ENCODE measurements at regions not wholly inside any gene's neighbourhood (a gene's known extent, or its start where the extent isn't known, plus 50 kb on each side); places are given as distances from the start of the nearest gene placed in this dataset.

DNA sequence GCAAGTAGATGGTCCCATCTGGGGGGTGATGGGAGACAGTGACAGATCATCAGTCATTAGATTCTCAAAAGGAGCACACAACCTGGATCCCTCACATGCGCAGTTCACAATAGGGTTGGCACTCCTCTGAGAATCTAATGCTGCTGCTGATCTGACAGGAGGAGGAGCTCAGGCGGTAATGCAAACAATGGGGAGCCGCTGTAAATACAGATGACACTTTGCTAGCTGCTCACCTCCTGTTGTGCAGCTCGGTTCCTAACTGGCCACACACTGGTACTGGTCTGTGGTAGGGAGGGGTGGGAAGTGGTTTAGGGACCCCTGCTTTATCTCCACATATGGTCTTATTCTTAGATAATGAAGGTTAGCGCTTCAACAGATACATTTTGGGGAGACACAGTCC lies 506.6 kb downstream of the PLCL1 start:
- TF ChIP-seq CTCF (IDR thresholded peaks at IDR 0.05) = no peak
- TF ChIP-seq POLR2A (IDR thresholded peaks at IDR 0.05) = no peak
